CD4-positive, CD25-positive, alpha-beta regulatory T cell (primary cell): ENCODE measurements at regions not wholly inside any gene's neighbourhood (a gene's known extent, or its start where the extent isn't known, plus 50 kb on each side); places are given as distances from the start of the nearest gene placed in this dataset.

Source experiments
- ATAC-seq, 2 donors: fragments of 150-1000 bp; cut with Tn5 transposase; one replicate each; pipeline ENCODE4 v1.10.0; 2021; ENCODE audit warnings: low read depth in 2 of 2, moderate number of reproducible peaks in 2 of 2, moderate library complexity in 1 of 2
- DNase-seq, 3 donors: peaks; one replicate each; pipeline versions ENCODE4 v3.0.0 to v3.0.0-alpha.2; 2012 to 2022; ENCODE audit warnings: mixed read lengths in 1 of 3
- H3K27ac ChIP-seq: one replicate; pipeline ENCODE4 v1.7.0; 2013; ENCODE audit warnings: mild to moderate bottlenecking, low read length; ENCODE audit not compliant: insufficient read depth, poor library complexity, severe bottlenecking
- H3K27me3 ChIP-seq: one replicate; pipeline ENCODE4 v1.7.0; 2013; ENCODE audit warnings: low read length; ENCODE audit not compliant: control insufficient read depth, insufficient read depth
- H3K36me3 ChIP-seq: one replicate; pipeline ENCODE4 v1.7.0; 2013; ENCODE audit warnings: mild to moderate bottlenecking, low read length, moderate library complexity; ENCODE audit not compliant: control insufficient read depth, insufficient read depth
- H3K4me1 ChIP-seq: 2 replicates; pipeline ENCODE4 v1.7.0; 2013; ENCODE audit warnings: mild to moderate bottlenecking, low read length; ENCODE audit not compliant: insufficient read depth, control insufficient read depth, poor library complexity, severe bottlenecking
- H3K4me3 ChIP-seq: one replicate; pipeline ENCODE4 v1.7.0; 2013; ENCODE audit warnings: low read depth, mild to moderate bottlenecking, low read length, moderate library complexity
- H3K9me3 ChIP-seq, 2 experiments: 1 replicate in 1 of 2; 2 replicates in 1 of 2; pipeline ENCODE4 v1.7.0; 2013; ENCODE audit warnings: low read length in 2 of 2, mild to moderate bottlenecking in 1 of 2, moderate library complexity in 1 of 2; ENCODE audit not compliant: control insufficient read depth in 2 of 2
- H3K27ac Mint-ChIP-seq, 3 donors: one replicate each; pipeline ENCODE4 v1.8.0; 2020 to 2022; ENCODE audit warnings: mild to moderate bottlenecking in 3 of 3, mixed read lengths in 3 of 3, moderate library complexity in 2 of 3
- H3K27me3 Mint-ChIP-seq: one replicate; pipeline ENCODE4 v1.8.0; 2022; ENCODE audit warnings: mild to moderate bottlenecking, mixed read lengths
- H3K36me3 Mint-ChIP-seq: one replicate; pipeline ENCODE4 v1.8.0; 2020; ENCODE audit warnings: mixed read lengths
- H3K4me1 Mint-ChIP-seq, 4 donors: one replicate each; pipeline ENCODE4 v1.8.0; 2020 to 2022; ENCODE audit warnings: mixed read lengths in 4 of 4, mild to moderate bottlenecking in 1 of 4
- H3K4me3 Mint-ChIP-seq, 4 donors: one replicate each; pipeline ENCODE4 v1.8.0; 2020 to 2022; ENCODE audit warnings: mild to moderate bottlenecking in 4 of 4, mixed read lengths in 4 of 4, moderate library complexity in 3 of 4
- H3K9me3 Mint-ChIP-seq, 7 donors: one replicate each; pipeline ENCODE4 v1.8.0; 2020 to 2022; ENCODE audit warnings: mixed read lengths in 7 of 7, mild to moderate bottlenecking in 3 of 7, moderate library complexity in 2 of 7

GRCh38 chr5:115381911-115382662 is 85.6 kb upstream of the CCDC112 start:
- Histone ChIP-seq H3K9me3 (no peaks in the 10 kb centered on the region), H3K27me3 (peaks cover 5% of the 10 kb centered on the region), H3K27ac (no peak overlapping the region), H3K36me3 (no peaks in the 10 kb centered on the region), H3K4me1 (peaks cover 12% of the 10 kb centered on the region), H3K4me3 (no peak overlapping the region)
- H3K27ac Mint-ChIP-seq: no peak overlapping the region
- no peak for DNase-seq
- H3K27me3 Mint-ChIP-seq: peaks cover 6% of the 10 kb centered on the region
- no peaks in the 10 kb centered on the region for H3K9me3 Mint-ChIP-seq
- peaks cover 0 to 30% (median 12%) of the 10 kb centered on the region in 4 donors for H3K4me1 Mint-ChIP-seq
- H3K36me3 Mint-ChIP-seq: no peaks in the 10 kb centered on the region
- no peak overlapping the region for H3K4me3 Mint-ChIP-seq
- ATAC-seq: no peak

DNA sequence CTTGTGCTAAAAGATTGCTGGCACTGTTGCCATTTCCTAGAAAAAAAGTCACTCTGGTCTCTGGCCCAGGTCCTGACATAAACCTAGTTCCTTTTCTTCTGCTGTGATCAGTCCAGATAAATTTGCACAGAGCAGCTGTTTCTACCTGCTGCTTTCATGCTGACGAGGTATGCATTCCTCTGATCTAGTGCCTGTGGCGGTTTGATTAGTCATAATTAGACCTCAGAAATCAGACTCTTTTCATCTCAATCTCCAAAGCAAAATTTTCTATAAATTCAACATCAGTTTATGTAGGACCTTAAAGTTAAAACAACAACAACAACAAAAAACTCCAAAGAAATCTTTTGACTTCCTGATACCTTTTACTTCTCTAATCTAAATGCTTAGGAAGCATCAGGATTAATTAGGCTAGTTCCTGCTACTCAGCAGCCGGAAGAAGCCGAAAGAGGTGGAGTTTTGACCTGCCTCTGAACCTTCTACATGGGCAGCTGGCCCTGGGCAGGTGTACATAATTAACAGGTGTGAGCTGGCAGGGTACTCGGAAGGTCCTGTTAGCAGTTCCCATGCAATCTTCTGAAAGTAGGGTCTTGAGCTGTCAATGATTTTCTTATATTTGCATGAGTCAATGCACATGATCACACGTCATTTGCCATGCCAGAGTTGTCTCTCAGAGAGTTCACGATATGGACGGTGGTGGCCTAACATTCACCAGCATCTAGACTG is 83.3 kb upstream of the CCDC112 start:
- peak overlapping the region; percentile 27 for H3K4me3 ChIP-seq
- H3K27ac ChIP-seq: no peak overlapping the region
- no peak overlapping the region for H3K4me3 Mint-ChIP-seq
- DNase-seq (peak in 2 of 3 donors; percentile 40 to 73), ATAC-seq (peak; percentile 80 to 85)
- peaks cover 12% of the 10 kb centered on the region for H3K4me1 ChIP-seq
- H3K27ac Mint-ChIP-seq: peak overlapping the region in 1 of 3 donors; percentile 15
- no peaks in the 10 kb centered on the region for H3K9me3 Mint-ChIP-seq
- H3K4me1 Mint-ChIP-seq: peaks cover 0 to 33% (median 12%) of the 10 kb centered on the region in 4 donors
- no peaks in the 10 kb centered on the region for H3K36me3 ChIP-seq
- peaks cover 6% of the 10 kb centered on the region for H3K27me3 Mint-ChIP-seq
- no peaks in the 10 kb centered on the region for H3K36me3 Mint-ChIP-seq
- H3K9me3 ChIP-seq: no peaks in the 10 kb centered on the region
- H3K27me3 ChIP-seq: peaks cover under 1% of the 10 kb centered on the region

DNA sequence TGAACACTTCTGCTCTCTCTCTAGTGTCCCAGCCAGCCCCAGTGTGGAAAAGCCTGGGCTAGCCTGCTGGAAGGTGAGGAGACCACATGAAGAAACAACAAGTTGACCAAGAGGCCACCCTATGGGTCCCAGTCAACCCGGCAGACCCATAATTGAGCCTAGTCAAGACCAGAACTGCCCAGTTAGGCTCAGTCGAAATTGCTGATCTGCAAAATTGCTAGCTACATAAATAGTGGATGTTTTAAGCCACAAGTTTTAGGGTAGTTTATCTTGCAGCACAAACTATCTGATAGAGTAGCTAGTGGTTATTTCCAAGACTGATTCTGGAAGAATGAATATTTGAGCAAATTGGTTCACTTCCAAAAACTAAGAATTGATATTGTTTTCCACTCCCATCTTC is 82.3 kb upstream of the CCDC112 start:
- Mint-ChIP-seq H3K4me3 (no peak overlapping the region), H3K36me3 (no peaks in the 10 kb centered on the region), H3K27ac (no peak overlapping the region), H3K4me1 (peaks cover 0 to 33% (median 12%) of the 10 kb centered on the region in 4 donors), H3K9me3 (no peaks in the 10 kb centered on the region), H3K27me3 (peaks cover 6% of the 10 kb centered on the region)
- Histone ChIP-seq H3K4me1 (peaks cover 12% of the 10 kb centered on the region), H3K36me3 (no peaks in the 10 kb centered on the region), H3K9me3 (no peaks in the 10 kb centered on the region), H3K4me3 (no peak overlapping the region), H3K27me3 (no peaks in the 10 kb centered on the region), H3K27ac (no peak overlapping the region)
- no peak for DNase-seq
- ATAC-seq: no peak

GRCh38 chr5:115377468-115378217 is 81.2 kb upstream of the CCDC112 start:
- Mint-ChIP-seq H3K9me3 (no peaks in the 10 kb centered on the region), H3K27me3 (peaks cover 3% of the 10 kb centered on the region), H3K4me3 (no peak overlapping the region), H3K27ac (peak overlapping the region in 1 of 3 donors; percentile 26), H3K36me3 (no peaks in the 10 kb centered on the region), H3K4me1 (peaks cover 0 to 33% (median 12%) of the 10 kb centered on the region in 4 donors)
- no peaks in the 10 kb centered on the region for H3K36me3 ChIP-seq
- no peaks in the 10 kb centered on the region for H3K27me3 ChIP-seq
- no peaks in the 10 kb centered on the region for H3K9me3 ChIP-seq
- H3K4me1 ChIP-seq: peaks cover 15% of the 10 kb centered on the region
- H3K27ac ChIP-seq: no peak overlapping the region
- no peak overlapping the region for H3K4me3 ChIP-seq
- DNase-seq (peak in 1 of 3 donors; percentile 68), ATAC-seq (peak; percentile 50 to 54)

GRCh38 chr5:115375893-115376292 is 79.4 kb upstream of the CCDC112 start:
- ATAC-seq (no peak), DNase-seq (no peak)
- no peaks in the 10 kb centered on the region for H3K27me3 Mint-ChIP-seq
- no peaks in the 10 kb centered on the region for H3K27me3 ChIP-seq
- no peaks in the 10 kb centered on the region for H3K36me3 ChIP-seq
- H3K27ac Mint-ChIP-seq: no peak overlapping the region
- H3K36me3 Mint-ChIP-seq: no peaks in the 10 kb centered on the region
- H3K9me3 Mint-ChIP-seq: no peaks in the 10 kb centered on the region
- H3K27ac ChIP-seq: no peak overlapping the region
- H3K4me1 ChIP-seq: peaks cover 15% of the 10 kb centered on the region
- no peak overlapping the region for H3K4me3 Mint-ChIP-seq
- H3K9me3 ChIP-seq: no peaks in the 10 kb centered on the region
- peaks cover 0 to 33% (median 12%) of the 10 kb centered on the region in 4 donors for H3K4me1 Mint-ChIP-seq
- no peak overlapping the region for H3K4me3 ChIP-seq

DNA sequence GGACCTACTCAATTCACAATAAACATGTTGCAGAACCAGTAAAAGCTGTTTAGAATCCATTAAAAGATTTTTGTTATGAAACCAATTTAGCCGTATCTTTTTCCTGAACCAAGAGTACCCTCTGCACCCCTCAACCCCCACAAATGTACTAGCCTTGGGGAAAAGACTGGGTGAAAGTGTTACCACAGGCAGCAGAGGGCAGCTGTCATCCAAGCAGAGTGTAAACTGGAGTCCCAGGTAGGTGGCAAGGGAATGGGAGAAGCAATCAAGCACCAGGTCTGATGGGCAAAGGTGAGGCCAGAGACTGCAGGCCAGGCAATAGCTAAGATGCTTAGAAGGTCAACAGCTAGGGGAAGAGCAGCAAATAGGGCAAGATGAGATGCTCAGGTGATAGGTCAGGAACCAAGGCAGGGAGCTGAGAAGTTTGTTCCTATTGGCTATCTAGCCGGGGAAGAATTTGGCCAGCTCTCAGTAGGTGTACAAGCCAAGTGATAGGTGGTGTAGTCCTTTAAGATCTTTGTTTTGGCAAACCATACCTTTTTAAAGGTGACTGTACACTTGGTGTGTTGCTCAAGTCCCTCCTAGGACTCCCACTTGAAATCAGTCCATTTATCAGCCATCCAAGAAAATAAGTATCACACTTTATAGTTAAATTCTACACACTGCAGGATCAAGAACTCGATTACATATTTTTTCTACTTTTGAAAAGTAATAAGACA is 77.8 kb upstream of the CCDC112 start:
- Histone ChIP-seq H3K27ac (no peak overlapping the region), H3K9me3 (no peaks in the 10 kb centered on the region), H3K4me1 (peaks cover 12% of the 10 kb centered on the region), H3K36me3 (no peaks in the 10 kb centered on the region), H3K4me3 (no peak overlapping the region), H3K27me3 (no peaks in the 10 kb centered on the region)
- Mint-ChIP-seq H3K27me3 (no peaks in the 10 kb centered on the region), H3K27ac (no peak overlapping the region), H3K9me3 (no peaks in the 10 kb centered on the region), H3K4me3 (no peak overlapping the region), H3K4me1 (peaks cover 0 to 22% (median 6%) of the 10 kb centered on the region in 4 donors), H3K36me3 (no peaks in the 10 kb centered on the region)
- ATAC-seq: no peak
- no peak for DNase-seq

DNA sequence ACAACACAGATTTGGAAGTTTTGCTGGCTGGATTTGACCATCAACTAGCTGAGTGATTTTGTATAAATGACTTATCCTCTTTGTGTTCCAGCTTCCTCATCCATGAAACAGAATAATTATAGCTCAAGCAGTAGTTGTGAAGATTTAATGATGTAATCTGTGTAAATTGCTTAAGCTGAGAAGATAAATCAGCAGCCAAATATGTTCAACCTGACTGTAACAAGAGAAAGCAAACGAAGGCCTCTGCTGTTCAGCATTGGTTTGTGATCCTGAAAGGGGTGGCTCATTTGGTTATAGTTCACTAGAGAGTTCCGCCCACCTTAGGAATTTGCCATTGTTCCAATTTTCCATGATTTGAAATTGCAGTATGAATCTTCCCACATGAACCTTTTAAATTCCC is 75.7 kb upstream of the CCDC112 start:
- ATAC-seq (no peak), DNase-seq (no peak)
- no peaks in the 10 kb centered on the region for H3K9me3 ChIP-seq
- no peaks in the 10 kb centered on the region for H3K36me3 Mint-ChIP-seq
- H3K4me3 ChIP-seq: no peak overlapping the region
- H3K9me3 Mint-ChIP-seq: no peaks in the 10 kb centered on the region
- H3K4me3 Mint-ChIP-seq: no peak overlapping the region
- peaks cover 0 to 4% (median 0%) of the 10 kb centered on the region in 4 donors for H3K4me1 Mint-ChIP-seq
- no peaks in the 10 kb centered on the region for H3K27me3 Mint-ChIP-seq
- H3K27me3 ChIP-seq: no peaks in the 10 kb centered on the region
- H3K27ac Mint-ChIP-seq: no peak overlapping the region
- H3K36me3 ChIP-seq: no peaks in the 10 kb centered on the region
- peaks cover 3% of the 10 kb centered on the region for H3K4me1 ChIP-seq
- H3K27ac ChIP-seq: no peak overlapping the region
